Panc1 (cell line): ENCODE measurements at regions not wholly inside any gene's neighbourhood (a gene's known extent, or its start where the extent isn't known, plus 50 kb on each side); places are given as distances from the start of the nearest gene placed in this dataset.

Experiments
- POLR2AphosphoS5 ChIP-seq: IDR thresholded peaks from 2 replicates; pipeline ENCODE4 v1.6.1; 2012; ENCODE audit warnings: mild to moderate bottlenecking, low read depth, low read length, moderate library complexity
- SIN3A ChIP-seq: IDR thresholded peaks from 2 replicates; pipeline ENCODE4 v1.6.1; 2012; ENCODE audit warnings: low read depth, mild to moderate bottlenecking, low read length, moderate library complexity, borderline replicate concordance; ENCODE audit not compliant: insufficient read depth
- TCF7L2 ChIP-seq: IDR thresholded peaks from 2 replicates; pipeline ENCODE4 v1.6.1; 2011; ENCODE audit warnings: mild to moderate bottlenecking, low read depth, low read length, inconsistent platforms
- TF ChIP-seq, protein P1 (sequence below): fragments of 450-650 bp; IDR thresholded peaks from 2 replicates; pipeline ENCODE4 v1.5.1; 2017; ENCODE audit warnings: mild to moderate bottlenecking
- TF ChIP-seq, protein P2 (sequence below), 2 experiments: IDR thresholded peaks; 2 replicates each; pipeline ENCODE4 v1.6.1; 2011 to 2012; ENCODE audit warnings: low read depth in 2 of 2, control low read depth in 1 of 2, low read length in 1 of 2, mild to moderate bottlenecking in 1 of 2, moderate library complexity in 1 of 2; ENCODE audit not compliant: insufficient read depth in 1 of 2

DNA sequence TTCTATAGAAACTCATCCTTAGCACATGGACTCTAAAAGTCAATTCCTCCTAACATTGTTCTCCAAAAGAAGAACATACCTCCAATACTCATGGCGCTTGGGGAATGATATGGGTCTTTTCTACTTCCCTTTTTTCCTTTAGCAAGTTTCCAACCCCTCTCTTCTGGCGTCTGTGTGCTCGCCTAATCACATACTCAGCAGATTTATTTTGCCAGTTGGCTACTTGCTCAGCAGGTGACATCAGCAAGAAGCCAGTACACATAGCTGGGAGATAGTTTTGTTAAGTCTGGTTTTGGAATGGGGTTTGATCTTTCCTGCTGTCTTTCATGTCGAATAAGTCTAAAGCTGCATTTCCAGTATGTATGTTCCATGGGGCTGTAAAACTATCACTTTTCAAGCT is 193.8 kb downstream of the POM121L12 start:
- TF ChIP-seq, protein P1, sequence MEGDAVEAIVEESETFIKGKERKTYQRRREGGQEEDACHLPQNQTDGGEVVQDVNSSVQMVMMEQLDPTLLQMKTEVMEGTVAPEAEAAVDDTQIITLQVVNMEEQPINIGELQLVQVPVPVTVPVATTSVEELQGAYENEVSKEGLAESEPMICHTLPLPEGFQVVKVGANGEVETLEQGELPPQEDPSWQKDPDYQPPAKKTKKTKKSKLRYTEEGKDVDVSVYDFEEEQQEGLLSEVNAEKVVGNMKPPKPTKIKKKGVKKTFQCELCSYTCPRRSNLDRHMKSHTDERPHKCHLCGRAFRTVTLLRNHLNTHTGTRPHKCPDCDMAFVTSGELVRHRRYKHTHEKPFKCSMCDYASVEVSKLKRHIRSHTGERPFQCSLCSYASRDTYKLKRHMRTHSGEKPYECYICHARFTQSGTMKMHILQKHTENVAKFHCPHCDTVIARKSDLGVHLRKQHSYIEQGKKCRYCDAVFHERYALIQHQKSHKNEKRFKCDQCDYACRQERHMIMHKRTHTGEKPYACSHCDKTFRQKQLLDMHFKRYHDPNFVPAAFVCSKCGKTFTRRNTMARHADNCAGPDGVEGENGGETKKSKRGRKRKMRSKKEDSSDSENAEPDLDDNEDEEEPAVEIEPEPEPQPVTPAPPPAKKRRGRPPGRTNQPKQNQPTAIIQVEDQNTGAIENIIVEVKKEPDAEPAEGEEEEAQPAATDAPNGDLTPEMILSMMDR, result no peak
- no peak for TF ChIP-seq POLR2AphosphoS5
- TF ChIP-seq, protein P2, sequence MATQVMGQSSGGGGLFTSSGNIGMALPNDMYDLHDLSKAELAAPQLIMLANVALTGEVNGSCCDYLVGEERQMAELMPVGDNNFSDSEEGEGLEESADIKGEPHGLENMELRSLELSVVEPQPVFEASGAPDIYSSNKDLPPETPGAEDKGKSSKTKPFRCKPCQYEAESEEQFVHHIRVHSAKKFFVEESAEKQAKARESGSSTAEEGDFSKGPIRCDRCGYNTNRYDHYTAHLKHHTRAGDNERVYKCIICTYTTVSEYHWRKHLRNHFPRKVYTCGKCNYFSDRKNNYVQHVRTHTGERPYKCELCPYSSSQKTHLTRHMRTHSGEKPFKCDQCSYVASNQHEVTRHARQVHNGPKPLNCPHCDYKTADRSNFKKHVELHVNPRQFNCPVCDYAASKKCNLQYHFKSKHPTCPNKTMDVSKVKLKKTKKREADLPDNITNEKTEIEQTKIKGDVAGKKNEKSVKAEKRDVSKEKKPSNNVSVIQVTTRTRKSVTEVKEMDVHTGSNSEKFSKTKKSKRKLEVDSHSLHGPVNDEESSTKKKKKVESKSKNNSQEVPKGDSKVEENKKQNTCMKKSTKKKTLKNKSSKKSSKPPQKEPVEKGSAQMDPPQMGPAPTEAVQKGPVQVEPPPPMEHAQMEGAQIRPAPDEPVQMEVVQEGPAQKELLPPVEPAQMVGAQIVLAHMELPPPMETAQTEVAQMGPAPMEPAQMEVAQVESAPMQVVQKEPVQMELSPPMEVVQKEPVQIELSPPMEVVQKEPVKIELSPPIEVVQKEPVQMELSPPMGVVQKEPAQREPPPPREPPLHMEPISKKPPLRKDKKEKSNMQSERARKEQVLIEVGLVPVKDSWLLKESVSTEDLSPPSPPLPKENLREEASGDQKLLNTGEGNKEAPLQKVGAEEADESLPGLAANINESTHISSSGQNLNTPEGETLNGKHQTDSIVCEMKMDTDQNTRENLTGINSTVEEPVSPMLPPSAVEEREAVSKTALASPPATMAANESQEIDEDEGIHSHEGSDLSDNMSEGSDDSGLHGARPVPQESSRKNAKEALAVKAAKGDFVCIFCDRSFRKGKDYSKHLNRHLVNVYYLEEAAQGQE (IDR thresholded peaks at IDR 0.05; ENCODE audit: insufficient read depth in 1 of 2, low read depth in 2 of 2, low read length in 1 of 2), result no peak
- no peak for TF ChIP-seq SIN3A
- no peak for TF ChIP-seq TCF7L2
